ENCODE measurements at regions not wholly inside any gene's neighbourhood (a gene's known extent, or its start where the extent isn't known, plus 50 kb on each side); places are given as distances from the start of the nearest gene placed in this dataset.

- CTCF ChIA-PET = interaction anchor here (0.6 kb wide), 1 partner anchor 9 kb away, joined by 3 read pairs; no protein-coding TSS in a partner anchor
- no peaks in the 10 kb centered on the region for H3K36me3 ChIP-seq (ENCODE audit: control insufficient read depth, insufficient read depth, low read length)
- peaks cover 14% of the 10 kb centered on the region for H3K4me1 Mint-ChIP-seq (ENCODE audit: low read depth, unreplicated experiment)
- H3K27me3 ChIP-seq (replicated peaks; ENCODE audit: control insufficient read depth, insufficient read depth, low read length) = no peaks in the 10 kb centered on the region
- peaks cover 2% of the 10 kb centered on the region for H3K27me3 Mint-ChIP-seq (ENCODE audit: insufficient read depth, unreplicated experiment)
- intact Hi-C loops (cut with micrococcal nuclease; ENCODE audit: unreplicated experiment) = loop anchor here (10.0 kb wide), 1 partner anchor 120 kb away; no protein-coding TSS in a partner anchor
- BruUV-seq (replicated peaks) = no TSS peak
- DNase-seq = no peak
- no peaks in the 10 kb centered on the region for H3K9me3 ChIP-seq
- no peak overlapping the region for H3K4me3 ChIP-seq (ENCODE audit: low read depth, low read length)
- TF ChIP-seq CTCF (IDR thresholded peaks at IDR 0.05; ENCODE audit: insufficient read depth in 1 of 2, low read depth in 1 of 2, low read length in 1 of 2, severe bottlenecking in 1 of 2, unreplicated experiment in 1 of 2) = no peak
- no peaks in the 10 kb centered on the region for H3K9me3 Mint-ChIP-seq (ENCODE audit: unreplicated experiment)
- H3K4me1 ChIP-seq = peaks cover 12% of the 10 kb centered on the region
- no peaks in the 10 kb centered on the region for H3K36me3 Mint-ChIP-seq (ENCODE audit: insufficient read depth, unreplicated experiment)
- POLR2A ChIA-PET = no interaction called here
- no peak overlapping the region for H3K4me3 Mint-ChIP-seq (ENCODE audit: unreplicated experiment)
- H3K27ac Mint-ChIP-seq (ENCODE audit: unreplicated experiment) = no peak overlapping the region
Measured at GRCh38 chr18:22344908-22345670, 72.6 kb downstream of the CTAGE1 start.

- Mint-ChIP-seq H3K4me3 (ENCODE audit: unreplicated experiment) (no peak overlapping the region), H3K4me1 (ENCODE audit: low read depth, unreplicated experiment) (peaks cover 14% of the 10 kb centered on the region), H3K36me3 (ENCODE audit: insufficient read depth, unreplicated experiment) (no peaks in the 10 kb centered on the region), H3K27ac (ENCODE audit: unreplicated experiment) (no peak overlapping the region), H3K9me3 (ENCODE audit: unreplicated experiment) (no peaks in the 10 kb centered on the region), H3K27me3 (ENCODE audit: insufficient read depth, unreplicated experiment) (peaks cover 2% of the 10 kb centered on the region)
- no TSS peak for BruUV-seq (replicated peaks)
- ChIA-PET CTCF (no interaction called here), POLR2A (no interaction called here)
- no peaks in the 10 kb centered on the region for H3K36me3 ChIP-seq (ENCODE audit: control insufficient read depth, insufficient read depth, low read length)
- H3K4me3 ChIP-seq (ENCODE audit: low read depth, low read length) = no peak overlapping the region
- no peaks in the 10 kb centered on the region for H3K9me3 ChIP-seq
- no peaks in the 10 kb centered on the region for H3K27me3 ChIP-seq (replicated peaks; ENCODE audit: control insufficient read depth, insufficient read depth, low read length)
- no peak for TF ChIP-seq CTCF (IDR thresholded peaks at IDR 0.05; ENCODE audit: insufficient read depth in 1 of 2, low read depth in 1 of 2, low read length in 1 of 2, severe bottlenecking in 1 of 2, unreplicated experiment in 1 of 2)
- intact Hi-C loops (cut with micrococcal nuclease; ENCODE audit: unreplicated experiment) = loop anchor here (10.0 kb wide), 1 partner anchor 120 kb away; no protein-coding TSS in a partner anchor
- no peak for DNase-seq
- H3K4me1 ChIP-seq = peaks cover 12% of the 10 kb centered on the region
Measured at GRCh38 chr18:22344445-22344844, 73.3 kb downstream of the CTAGE1 start.

- Histone ChIP-seq H3K4me3 (ENCODE audit: low read depth, low read length) (no peak overlapping the region), H3K36me3 (ENCODE audit: control insufficient read depth, insufficient read depth, low read length) (no peaks in the 10 kb centered on the region), H3K9me3 (no peaks in the 10 kb centered on the region), H3K4me1 (peaks cover 12% of the 10 kb centered on the region), H3K27me3 (replicated peaks; ENCODE audit: control insufficient read depth, insufficient read depth, low read length) (no peaks in the 10 kb centered on the region)
- no peak overlapping the region for H3K4me3 Mint-ChIP-seq (ENCODE audit: unreplicated experiment)
- no peak overlapping the region for H3K27ac Mint-ChIP-seq (ENCODE audit: unreplicated experiment)
- H3K9me3 Mint-ChIP-seq (ENCODE audit: unreplicated experiment) = no peaks in the 10 kb centered on the region
- ChIA-PET CTCF (no interaction called here), POLR2A (no interaction called here)
- DNase-seq = no peak
- no peak for TF ChIP-seq CTCF (IDR thresholded peaks at IDR 0.05; ENCODE audit: insufficient read depth in 1 of 2, low read depth in 1 of 2, low read length in 1 of 2, severe bottlenecking in 1 of 2, unreplicated experiment in 1 of 2)
- peaks cover 14% of the 10 kb centered on the region for H3K4me1 Mint-ChIP-seq (ENCODE audit: low read depth, unreplicated experiment)
- no peaks in the 10 kb centered on the region for H3K27me3 Mint-ChIP-seq (ENCODE audit: insufficient read depth, unreplicated experiment)
- intact Hi-C loops (cut with micrococcal nuclease; ENCODE audit: unreplicated experiment) = loop anchor here (10.0 kb wide), 1 partner anchor 119 kb away; no protein-coding TSS in a partner anchor
- no TSS peak for BruUV-seq (replicated peaks)
- H3K36me3 Mint-ChIP-seq (ENCODE audit: insufficient read depth, unreplicated experiment) = no peaks in the 10 kb centered on the region
Measured at GRCh38 chr18:22343613-22344012, 74.1 kb downstream of the CTAGE1 start.

Measured in Caco-2 (cell line).